ENCODE measurements at regions not wholly inside any gene's neighbourhood (a gene's known extent, or its start where the extent isn't known, plus 50 kb on each side); places are given as distances from the start of the nearest gene placed in this dataset.
"Not testable (repeated sequence)": the region's sequence is repeated elsewhere in the genome, so short reads cannot be mapped to it uniquely, and the experiment has no call there.

DNA sequence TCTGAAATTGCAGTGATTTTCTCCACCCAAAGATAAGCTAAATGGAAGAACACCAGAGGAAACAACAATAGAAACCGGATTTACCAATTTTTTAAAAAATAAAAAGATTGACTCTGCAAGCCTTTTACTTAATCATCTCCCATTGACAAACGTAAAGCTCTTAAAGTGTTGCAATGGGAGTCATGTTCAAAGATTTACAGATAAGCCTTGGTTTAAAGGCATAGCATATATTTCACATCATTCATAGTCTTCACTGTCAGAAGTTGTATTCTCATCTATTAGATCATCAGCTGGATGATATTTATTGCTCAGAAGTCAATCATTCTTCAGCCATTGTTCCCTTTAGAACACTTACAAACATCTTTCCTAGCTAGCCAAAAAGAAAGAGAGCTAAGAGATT, 397.6 kb downstream of the GBE1 start:
- no peak for DNase-seq

GRCh38 chr3:81354119-81354518, 407.3 kb downstream of the GBE1 start:
- no peak for DNase-seq

DNA sequence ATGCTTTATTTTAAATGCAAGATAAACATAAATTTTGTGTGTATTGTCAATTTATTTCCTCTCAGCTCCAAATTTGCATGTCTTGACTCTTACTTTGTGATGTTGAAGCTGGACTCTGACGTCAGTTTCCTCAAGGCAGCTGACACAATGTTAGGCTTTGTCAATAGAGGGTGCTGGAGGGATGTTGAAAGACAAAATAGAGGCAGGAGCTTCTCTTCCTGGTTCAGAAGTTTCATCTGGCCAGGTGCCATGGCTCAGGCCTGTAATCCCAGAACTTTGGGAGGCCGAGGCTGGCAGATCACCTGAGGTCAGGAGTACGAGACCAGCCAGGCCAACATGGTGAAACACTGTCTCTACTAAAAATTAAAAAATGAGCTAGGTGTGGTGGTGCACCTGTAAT, 408.6 kb downstream of the GBE1 start:
- peak in 2 of 3 donors; percentile 3 to 5 for DNase-seq

DNA sequence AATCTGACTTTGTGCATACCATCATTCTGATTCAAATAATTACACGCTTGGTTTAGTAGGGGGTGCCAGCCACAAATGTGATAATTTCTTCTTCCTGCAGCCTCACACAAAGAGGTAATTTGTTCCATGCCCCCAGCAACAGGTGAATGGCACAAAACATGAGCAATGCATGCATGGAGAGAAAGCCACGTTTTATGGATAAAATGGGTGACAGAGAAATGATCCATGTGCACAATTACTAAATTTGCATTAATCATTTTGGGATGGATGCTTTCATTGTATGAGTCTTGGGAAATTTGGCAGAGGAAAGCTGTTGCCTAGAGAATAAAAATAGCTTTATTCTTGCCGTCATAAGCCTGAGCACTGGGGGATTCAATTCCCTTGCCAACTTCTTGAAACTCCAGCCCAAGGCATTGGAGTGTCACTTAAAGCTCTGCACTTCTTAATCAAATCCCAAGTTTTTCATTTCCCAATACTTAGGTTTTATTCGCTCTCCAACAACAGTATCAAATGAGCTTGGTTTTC, 411.6 kb downstream of the GBE1 start:
- no peak for DNase-seq

DNA sequence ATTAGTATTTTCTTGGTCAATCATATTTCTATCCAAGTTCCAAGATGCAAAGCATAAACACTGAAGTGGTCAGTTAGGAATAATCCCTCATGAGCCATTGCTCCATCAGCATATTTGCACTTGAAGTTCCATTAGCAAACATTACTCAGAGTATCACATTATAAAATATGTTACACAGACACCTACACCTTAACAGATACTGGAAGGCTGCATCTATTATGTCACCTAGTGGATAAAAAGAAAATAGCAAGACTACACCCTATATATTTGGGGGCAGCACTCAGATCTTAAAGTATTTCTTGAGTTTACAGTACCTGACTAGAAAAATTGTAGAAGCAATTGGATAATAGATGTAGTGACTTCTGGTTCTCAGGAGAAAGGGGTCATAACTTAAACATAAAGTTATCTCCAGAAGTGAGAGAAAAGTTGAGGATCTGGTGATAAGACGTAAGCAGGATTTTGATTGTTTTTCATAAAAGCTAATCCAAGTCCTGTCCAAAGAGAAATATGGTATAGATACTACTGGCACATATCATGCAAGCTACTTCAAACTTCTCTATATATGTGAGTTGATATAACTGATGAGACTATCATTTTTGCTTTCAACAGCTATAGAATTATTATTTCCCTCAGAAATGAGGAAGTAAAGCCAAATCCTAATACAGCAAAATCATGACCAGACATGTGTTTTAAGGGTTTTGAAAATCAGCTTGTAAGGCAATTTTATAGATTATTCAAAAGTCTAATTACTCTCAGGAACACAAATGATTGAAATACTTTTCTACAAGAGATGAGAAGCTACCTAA, 422.2 kb downstream of the GBE1 start:
- peak in 1 of 3 donors; percentile 9 for DNase-seq

GRCh38 chr3:81336470-81336869, 425.0 kb downstream of the GBE1 start:
- DNase-seq, result no peak

DNA sequence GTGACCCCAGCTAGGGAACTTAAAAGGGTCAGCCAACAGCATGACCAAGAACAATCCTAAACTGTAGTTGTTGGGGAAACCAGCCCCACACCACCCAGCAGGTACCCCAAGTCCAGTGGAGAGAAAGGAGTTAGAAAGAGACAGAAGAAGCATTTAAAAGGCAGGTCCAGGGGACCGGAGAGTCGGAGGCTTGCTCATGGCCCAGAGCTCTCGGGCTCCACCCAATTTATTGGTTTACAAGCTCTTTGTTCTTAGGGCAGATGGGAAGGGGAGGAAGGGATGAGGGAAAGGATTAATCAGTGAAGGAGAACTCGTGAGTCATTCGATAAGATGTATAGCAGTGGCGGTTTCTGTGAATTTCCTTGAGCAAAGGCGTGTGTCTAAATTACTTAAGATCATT, 431.6 kb downstream of the GBE1 start:
- DNase-seq, result not testable (repeated sequence)

GRCh38 chr3:81326245-81326644, 435.2 kb downstream of the GBE1 start:
- no peak for DNase-seq

- DNase-seq, result no peak
Measured at GRCh38 chr3:81320862-81321261, 440.6 kb downstream of the GBE1 start.

GRCh38 chr3:81315030-81315429, 446.4 kb downstream of the GBE1 start:
- no peak for DNase-seq

DNA sequence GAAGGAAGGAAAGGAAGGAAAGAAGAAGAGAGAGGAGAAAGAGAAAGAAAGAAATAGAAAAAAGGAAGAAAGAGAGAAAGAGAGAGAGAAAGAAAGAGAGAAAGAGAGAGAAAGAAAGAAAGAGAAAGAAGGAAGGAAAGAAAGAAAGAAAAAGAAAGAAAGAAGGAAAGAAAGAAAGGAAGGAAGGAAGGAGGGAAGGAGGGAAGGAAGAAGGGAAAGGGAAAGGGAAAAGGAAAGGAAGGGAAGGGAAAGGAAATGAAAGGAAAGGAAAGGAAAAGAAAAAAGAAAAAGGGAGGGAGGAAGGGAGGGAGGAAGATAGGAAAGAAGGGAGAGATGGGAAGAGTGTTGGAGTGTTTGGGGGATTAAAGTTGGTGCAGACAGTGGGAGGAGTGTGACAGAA, 450.1 kb downstream of the GBE1 start:
- DNase-seq, result no peak

DNA sequence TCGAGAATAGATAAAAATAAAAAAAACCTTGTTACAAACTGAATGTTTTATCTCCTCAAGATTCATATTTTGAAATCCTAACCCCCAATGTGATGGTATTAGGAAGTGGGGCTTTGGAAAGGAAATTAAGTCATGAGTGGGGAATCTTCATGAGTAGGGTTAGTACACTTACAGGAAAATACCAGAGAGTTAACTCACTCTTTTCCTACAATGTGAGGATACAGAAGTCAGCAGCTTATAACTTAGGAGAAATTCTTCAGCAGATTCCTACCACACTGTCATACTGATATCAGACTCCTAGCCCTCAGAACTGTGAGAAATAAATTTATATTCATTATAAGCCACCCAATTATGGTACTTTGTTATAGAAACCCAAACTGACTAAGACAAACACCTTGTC, 453.1 kb downstream of the GBE1 start:
- no peak for DNase-seq

GRCh38 chr3:81307221-81307620, 454.2 kb downstream of the GBE1 start:
- no peak for DNase-seq

DNA sequence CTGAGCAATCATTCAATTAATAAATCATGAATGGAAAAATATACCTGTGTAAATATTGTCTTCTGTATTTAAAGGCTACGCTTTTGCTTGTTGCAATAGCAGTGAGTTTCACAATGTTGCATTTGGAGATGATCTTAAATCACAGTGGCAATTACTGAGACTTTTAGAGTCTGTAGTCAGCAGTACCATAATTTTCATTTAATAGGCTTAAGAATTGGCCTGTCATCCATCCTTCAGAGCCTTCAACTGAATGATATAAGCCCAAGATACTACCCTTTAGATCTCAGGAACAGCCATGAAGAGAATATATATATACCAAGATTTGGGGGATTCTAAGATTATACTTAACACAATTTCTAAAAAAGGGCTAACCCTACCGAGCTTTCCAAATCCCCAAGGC, 458.1 kb downstream of the GBE1 start:
- no peak for DNase-seq

DNA sequence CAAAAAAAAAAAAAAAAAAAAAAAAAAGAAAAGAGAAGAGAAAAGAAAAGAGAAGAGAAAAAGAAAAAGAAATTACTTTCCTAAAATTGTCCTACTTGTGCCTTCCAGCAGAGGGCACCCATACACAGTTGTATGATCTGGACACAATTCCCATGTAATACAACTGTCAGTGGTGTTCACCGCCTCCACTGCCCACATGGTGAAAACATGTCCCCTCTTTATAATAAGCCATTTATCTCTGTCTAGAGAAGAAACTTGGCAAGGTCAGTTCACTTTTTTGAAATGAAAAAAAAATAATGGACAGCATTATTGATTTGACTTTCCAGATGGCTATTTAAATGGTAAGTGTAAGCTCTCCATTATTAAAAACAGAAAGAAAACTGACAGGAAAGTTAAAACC, 459.4 kb downstream of the GBE1 start:
- DNase-seq, result peak; percentile 41 to 46 (median 44)

DNA sequence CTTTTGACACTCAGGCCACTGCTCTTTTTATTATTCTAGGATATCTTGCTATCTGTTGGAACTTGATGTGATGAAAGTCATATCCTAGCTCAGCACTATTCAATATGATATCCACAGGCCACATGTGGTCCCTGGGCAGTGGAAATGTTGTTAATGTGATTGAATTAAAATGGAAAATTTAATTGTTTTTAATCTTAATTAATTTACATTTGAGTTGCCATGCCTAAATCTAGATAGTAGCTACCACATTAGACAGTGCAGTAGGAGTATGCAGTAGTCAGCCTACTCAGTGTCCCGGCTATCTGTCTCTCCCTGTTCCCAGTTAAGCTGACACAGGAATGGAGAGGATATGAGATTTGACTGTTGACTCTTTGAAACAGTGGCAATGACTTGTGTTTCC, 460.2 kb downstream of the GBE1 start:
- DNase-seq, result no peak

- DNase-seq, result no peak
Measured at GRCh38 chr3:81300324-81300927, 461.0 kb downstream of the GBE1 start.

DNA sequence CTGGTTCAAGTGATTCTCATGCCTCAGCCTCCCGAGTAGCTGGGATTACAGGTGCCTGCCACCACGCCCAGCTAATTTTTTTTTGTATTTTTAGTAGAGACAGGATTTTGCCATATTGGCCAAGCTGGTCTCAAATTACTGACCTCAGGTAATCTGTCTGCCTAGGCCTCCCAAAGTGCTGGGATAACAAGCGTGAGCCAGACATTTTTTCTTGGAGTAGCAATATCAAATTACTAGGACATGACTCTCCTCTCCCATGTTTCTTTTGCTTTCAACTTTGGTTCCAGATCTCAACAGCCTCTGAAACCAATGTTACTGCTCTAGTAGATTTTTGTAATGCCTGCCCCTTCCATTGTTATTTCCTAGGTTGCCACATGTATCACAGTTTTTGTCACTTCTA, 462.0 kb downstream of the GBE1 start:
- DNase-seq, result no peak

GRCh38 chr3:81295906-81296577, 465.4 kb downstream of the GBE1 start:
- no peak for DNase-seq

- DNase-seq, result no peak
Measured at GRCh38 chr3:81293156-81293555, 468.3 kb downstream of the GBE1 start.

DNA sequence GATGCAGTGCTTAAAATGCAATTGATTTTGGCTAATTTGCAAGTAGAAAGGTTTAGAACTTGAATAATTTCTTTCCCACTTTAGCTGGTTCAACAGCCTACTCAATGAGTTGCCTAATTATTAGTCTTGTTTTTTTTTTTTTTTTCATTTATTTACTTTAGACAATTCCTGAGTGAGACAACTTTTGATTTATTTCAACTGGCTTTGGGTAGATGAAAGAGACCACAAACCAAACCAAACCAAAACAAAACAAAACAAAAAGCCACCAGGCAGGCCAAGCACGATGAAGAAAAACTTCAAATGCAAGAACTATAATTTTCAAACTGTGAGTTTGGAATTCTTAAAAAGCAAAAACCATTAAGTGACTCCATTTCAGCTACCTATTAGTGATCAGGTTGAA, 469.9 kb downstream of the GBE1 start:
- no peak for DNase-seq

- DNase-seq, result no peak
Measured at GRCh38 chr3:81289676-81290075, 471.8 kb downstream of the GBE1 start.

GRCh38 chr3:81279481-81280379, 481.7 kb downstream of the GBE1 start:
- no peak for DNase-seq

All from suppressor macrophage treated with lipopolysaccharide for 1 hour (primary cell).